ENCODE measurements at regions not wholly inside any gene's neighbourhood (a gene's known extent, or its start where the extent isn't known, plus 50 kb on each side); places are given as distances from the start of the nearest gene placed in this dataset.

GRCh38 chr3:64379221-64379620 lies 154.0 kb upstream of the PRICKLE2 start:
- TF ChIP-seq EZH2phosphoT487 (IDR thresholded peaks at IDR 0.05; ENCODE audit: borderline replicate concordance): no peak
- no peak for TF ChIP-seq POLR2A (IDR thresholded peaks at IDR 0.05; ENCODE audit: borderline replicate concordance, extremely low read depth, insufficient read depth, insufficient read length)
- no peak for TF ChIP-seq CTCF (IDR thresholded peaks at IDR 0.05 in 2 of 3, conservative IDR thresholded peaks at IDR 0.05 in 1 of 3; ENCODE audit: borderline replicate concordance in 1 of 3, insufficient read depth in 1 of 3, low read depth in 2 of 3, low read length in 2 of 3)
- TF ChIP-seq SIN3A (IDR thresholded peaks at IDR 0.05; ENCODE audit: low read depth): no peak
- TF ChIP-seq RAD21 (IDR thresholded peaks at IDR 0.05; ENCODE audit: low read depth): no peak
- no peak for TF ChIP-seq ZNF274 (IDR thresholded peaks at IDR 0.05; ENCODE audit: low read depth, low read length)
- TF ChIP-seq YY1 (IDR thresholded peaks at IDR 0.05; ENCODE audit: extremely low read depth, insufficient replicate concordance, low read depth, low read length): no peak
- TF ChIP-seq EZH2 (IDR thresholded peaks at IDR 0.05): no peak
- TF ChIP-seq TCF7L2 (IDR thresholded peaks at IDR 0.05; ENCODE audit: borderline replicate concordance, extremely low read depth, insufficient read depth, insufficient read length): no peak
- TF ChIP-seq POLR2AphosphoS5 (IDR thresholded peaks at IDR 0.05; ENCODE audit: low read depth, low read length): no peak
- no peak for TF ChIP-seq ELF1 (IDR thresholded peaks at IDR 0.05; ENCODE audit: borderline replicate concordance, low read depth)
- TF ChIP-seq, protein P1, sequence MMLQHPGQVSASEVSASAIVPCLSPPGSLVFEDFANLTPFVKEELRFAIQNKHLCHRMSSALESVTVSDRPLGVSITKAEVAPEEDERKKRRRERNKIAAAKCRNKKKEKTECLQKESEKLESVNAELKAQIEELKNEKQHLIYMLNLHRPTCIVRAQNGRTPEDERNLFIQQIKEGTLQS (IDR thresholded peaks at IDR 0.05): no peak
- no peak for TF ChIP-seq JUND (IDR thresholded peaks at IDR 0.05)
- TF ChIP-seq, protein P2, sequence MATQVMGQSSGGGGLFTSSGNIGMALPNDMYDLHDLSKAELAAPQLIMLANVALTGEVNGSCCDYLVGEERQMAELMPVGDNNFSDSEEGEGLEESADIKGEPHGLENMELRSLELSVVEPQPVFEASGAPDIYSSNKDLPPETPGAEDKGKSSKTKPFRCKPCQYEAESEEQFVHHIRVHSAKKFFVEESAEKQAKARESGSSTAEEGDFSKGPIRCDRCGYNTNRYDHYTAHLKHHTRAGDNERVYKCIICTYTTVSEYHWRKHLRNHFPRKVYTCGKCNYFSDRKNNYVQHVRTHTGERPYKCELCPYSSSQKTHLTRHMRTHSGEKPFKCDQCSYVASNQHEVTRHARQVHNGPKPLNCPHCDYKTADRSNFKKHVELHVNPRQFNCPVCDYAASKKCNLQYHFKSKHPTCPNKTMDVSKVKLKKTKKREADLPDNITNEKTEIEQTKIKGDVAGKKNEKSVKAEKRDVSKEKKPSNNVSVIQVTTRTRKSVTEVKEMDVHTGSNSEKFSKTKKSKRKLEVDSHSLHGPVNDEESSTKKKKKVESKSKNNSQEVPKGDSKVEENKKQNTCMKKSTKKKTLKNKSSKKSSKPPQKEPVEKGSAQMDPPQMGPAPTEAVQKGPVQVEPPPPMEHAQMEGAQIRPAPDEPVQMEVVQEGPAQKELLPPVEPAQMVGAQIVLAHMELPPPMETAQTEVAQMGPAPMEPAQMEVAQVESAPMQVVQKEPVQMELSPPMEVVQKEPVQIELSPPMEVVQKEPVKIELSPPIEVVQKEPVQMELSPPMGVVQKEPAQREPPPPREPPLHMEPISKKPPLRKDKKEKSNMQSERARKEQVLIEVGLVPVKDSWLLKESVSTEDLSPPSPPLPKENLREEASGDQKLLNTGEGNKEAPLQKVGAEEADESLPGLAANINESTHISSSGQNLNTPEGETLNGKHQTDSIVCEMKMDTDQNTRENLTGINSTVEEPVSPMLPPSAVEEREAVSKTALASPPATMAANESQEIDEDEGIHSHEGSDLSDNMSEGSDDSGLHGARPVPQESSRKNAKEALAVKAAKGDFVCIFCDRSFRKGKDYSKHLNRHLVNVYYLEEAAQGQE (IDR thresholded peaks at IDR 0.05; ENCODE audit: low read depth): no peak
